ENCODE measurements at regions not wholly inside any gene's neighbourhood (a gene's known extent, or its start where the extent isn't known, plus 50 kb on each side); places are given as distances from the start of the nearest gene placed in this dataset.

GRCh38 chr7:19318287-19318686 lies 173.1 kb upstream of the FERD3L start:
- no peak for TF ChIP-seq CTCF (IDR thresholded peaks at IDR 0.05; ENCODE audit: insufficient read depth, low read length, poor library complexity, severe bottlenecking)
- no peak for TF ChIP-seq EZH2phosphoT487 (conservative IDR thresholded peaks at IDR 0.05; ENCODE audit: low read length)
